ENCODE measurements at regions not wholly inside any gene's neighbourhood (a gene's known extent, or its start where the extent isn't known, plus 50 kb on each side); places are given as distances from the start of the nearest gene placed in this dataset.

- no peaks in the 10 kb centered on the region for H3K9me3 ChIP-seq (ENCODE audit: control insufficient read depth, insufficient read depth, low read depth, low read length)
- DNase-seq (ENCODE audit: low read depth, low spot score) (no peak), ATAC-seq (no peak)
- H3K27me3 ChIP-seq (ENCODE audit: control insufficient read depth, insufficient read depth, low read length), result no peaks in the 10 kb centered on the region
- BruUV-seq (replicated peaks), result no TSS peak
- no peaks in the 10 kb centered on the region for H3K4me1 ChIP-seq (ENCODE audit: control insufficient read depth, insufficient read depth, low read length)
- TF ChIP-seq, protein P1, sequence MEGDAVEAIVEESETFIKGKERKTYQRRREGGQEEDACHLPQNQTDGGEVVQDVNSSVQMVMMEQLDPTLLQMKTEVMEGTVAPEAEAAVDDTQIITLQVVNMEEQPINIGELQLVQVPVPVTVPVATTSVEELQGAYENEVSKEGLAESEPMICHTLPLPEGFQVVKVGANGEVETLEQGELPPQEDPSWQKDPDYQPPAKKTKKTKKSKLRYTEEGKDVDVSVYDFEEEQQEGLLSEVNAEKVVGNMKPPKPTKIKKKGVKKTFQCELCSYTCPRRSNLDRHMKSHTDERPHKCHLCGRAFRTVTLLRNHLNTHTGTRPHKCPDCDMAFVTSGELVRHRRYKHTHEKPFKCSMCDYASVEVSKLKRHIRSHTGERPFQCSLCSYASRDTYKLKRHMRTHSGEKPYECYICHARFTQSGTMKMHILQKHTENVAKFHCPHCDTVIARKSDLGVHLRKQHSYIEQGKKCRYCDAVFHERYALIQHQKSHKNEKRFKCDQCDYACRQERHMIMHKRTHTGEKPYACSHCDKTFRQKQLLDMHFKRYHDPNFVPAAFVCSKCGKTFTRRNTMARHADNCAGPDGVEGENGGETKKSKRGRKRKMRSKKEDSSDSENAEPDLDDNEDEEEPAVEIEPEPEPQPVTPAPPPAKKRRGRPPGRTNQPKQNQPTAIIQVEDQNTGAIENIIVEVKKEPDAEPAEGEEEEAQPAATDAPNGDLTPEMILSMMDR (IDR thresholded peaks at IDR 0.05), result no peak
- TF ChIP-seq REST (IDR thresholded peaks at IDR 0.05; ENCODE audit: insufficient read depth in 1 of 2, low read depth in 2 of 2, low read length in 1 of 2), result no peak
- TF ChIP-seq POLR2AphosphoS5 (IDR thresholded peaks at IDR 0.05; ENCODE audit: low read depth, low read length), result no peak
- TF ChIP-seq TCF7L2 (IDR thresholded peaks at IDR 0.05; ENCODE audit: low read depth, low read length), result no peak
- no peak for TF ChIP-seq SIN3A (IDR thresholded peaks at IDR 0.05; ENCODE audit: borderline replicate concordance, insufficient read depth, low read depth, low read length)
- no peak overlapping the region for H3K27ac ChIP-seq (ENCODE audit: low read length)
- H3K36me3 ChIP-seq (ENCODE audit: control insufficient read depth, insufficient read depth, low read length), result no peaks in the 10 kb centered on the region
- CTCF ChIA-PET, result no interaction called here
- POLR2A ChIA-PET, result no interaction called here
- intact Hi-C loops (cut with micrococcal nuclease; ENCODE audit: unreplicated experiment) (no loop called here), in situ Hi-C loops (cut with HindIII; ENCODE audit: low pct_unique_long_range_greater_than_20kb, low sequenced_read_pairs) (no loop called here)
- H3K4me3 ChIP-seq (ENCODE audit: low read depth in 2 of 2, low read length in 2 of 2), result no peak overlapping the region
Measured at GRCh38 chr5:109996246-109996645, 306.5 kb downstream of the MAN2A1 start.

DNA sequence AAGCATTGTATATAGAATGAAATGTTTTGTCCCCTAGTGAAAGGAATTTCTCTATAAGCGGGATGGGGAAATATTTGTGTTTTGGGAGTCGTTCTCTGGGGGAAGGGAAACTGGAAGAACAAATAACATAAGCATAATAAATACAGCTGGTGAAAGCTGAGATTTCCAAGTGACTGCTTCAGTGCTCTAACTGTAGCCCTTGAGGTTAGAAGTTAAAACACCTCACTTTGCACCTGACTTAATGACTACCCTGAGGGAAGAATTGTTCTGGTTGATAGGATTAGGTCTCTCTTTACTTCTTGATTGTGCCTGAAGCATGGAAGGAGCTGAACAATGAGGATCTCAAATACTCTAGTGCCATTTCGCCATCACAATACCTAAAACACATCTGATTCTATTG lies 307.4 kb downstream of the MAN2A1 start:
- no peak for DNase-seq (ENCODE audit: low read depth, low spot score)
- intact Hi-C loops (cut with micrococcal nuclease; ENCODE audit: unreplicated experiment), result no loop called here
- TF ChIP-seq SIN3A (IDR thresholded peaks at IDR 0.05; ENCODE audit: borderline replicate concordance, insufficient read depth, low read depth, low read length), result no peak
- TF ChIP-seq POLR2AphosphoS5 (IDR thresholded peaks at IDR 0.05; ENCODE audit: low read depth, low read length), result no peak
- TF ChIP-seq REST (IDR thresholded peaks at IDR 0.05; ENCODE audit: insufficient read depth in 1 of 2, low read depth in 2 of 2, low read length in 1 of 2), result no peak
- no peak for TF ChIP-seq TCF7L2 (IDR thresholded peaks at IDR 0.05; ENCODE audit: low read depth, low read length)
- TF ChIP-seq, protein P1 (IDR thresholded peaks at IDR 0.05), result no peak
- Histone ChIP-seq H3K27ac (ENCODE audit: low read length) (no peak overlapping the region), H3K4me3 (ENCODE audit: low read depth in 2 of 2, low read length in 2 of 2) (no peak overlapping the region), H3K4me1 (ENCODE audit: control insufficient read depth, insufficient read depth, low read length) (no peaks in the 10 kb centered on the region), H3K36me3 (ENCODE audit: control insufficient read depth, insufficient read depth, low read length) (no peaks in the 10 kb centered on the region), H3K27me3 (ENCODE audit: control insufficient read depth, insufficient read depth, low read length) (no peaks in the 10 kb centered on the region), H3K9me3 (ENCODE audit: control insufficient read depth, insufficient read depth, low read depth, low read length) (no peaks in the 10 kb centered on the region)
- BruUV-seq (replicated peaks), result no TSS peak
- in situ Hi-C loops (cut with HindIII; ENCODE audit: low pct_unique_long_range_greater_than_20kb, low sequenced_read_pairs), result no loop called here
- ChIA-PET POLR2A (no interaction called here), CTCF (no interaction called here)
- no peak for ATAC-seq

Measured in Panc1 (cell line).